Hippocampal formation (tissue), 2 donors: ENCODE measurements at regions not wholly inside any gene's neighbourhood (a gene's known extent, or its start where the extent isn't known, plus 50 kb on each side); places are given as distances from the start of the nearest gene placed in this dataset.
"Not testable (repeated sequence)": the region's sequence is repeated elsewhere in the genome, so short reads cannot be mapped to it uniquely, and the experiment has no call there.

Experiments used
- DNase-seq, 2 donors: peaks; one replicate each; lab custom pipeline; 2025; lab: John Stamatoyannopoulos, UW

GRCh38 chr14:25322784-25323183 lies 272.8 kb upstream of the STXBP6 start:
- DNase-seq: no peak

DNA sequence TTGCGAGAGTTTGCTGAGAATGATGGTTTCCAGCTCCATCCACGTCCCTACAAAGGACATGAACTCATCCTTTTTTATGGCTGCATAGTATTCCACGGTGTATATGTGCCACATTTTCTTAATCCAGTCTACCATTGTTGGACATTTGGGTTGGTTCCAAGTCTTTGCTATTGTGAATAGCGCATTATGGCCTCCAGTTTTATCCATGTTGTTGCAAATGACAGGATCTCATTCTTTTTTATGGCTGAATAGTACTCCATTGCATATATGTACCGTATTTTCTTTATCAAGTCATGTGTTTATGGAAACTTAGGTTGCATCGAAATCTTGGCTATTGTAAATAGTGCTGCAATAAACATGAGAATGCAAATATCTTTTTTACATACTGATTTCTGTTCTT lies 266.1 kb upstream of the STXBP6 start:
- not testable (repeated sequence) for DNase-seq

- no peak for DNase-seq
Observed at GRCh38 chr14:25308244-25308643, 258.3 kb upstream of the STXBP6 start.

GRCh38 chr14:25303934-25304333 lies 254.0 kb upstream of the STXBP6 start:
- no peak for DNase-seq

DNA sequence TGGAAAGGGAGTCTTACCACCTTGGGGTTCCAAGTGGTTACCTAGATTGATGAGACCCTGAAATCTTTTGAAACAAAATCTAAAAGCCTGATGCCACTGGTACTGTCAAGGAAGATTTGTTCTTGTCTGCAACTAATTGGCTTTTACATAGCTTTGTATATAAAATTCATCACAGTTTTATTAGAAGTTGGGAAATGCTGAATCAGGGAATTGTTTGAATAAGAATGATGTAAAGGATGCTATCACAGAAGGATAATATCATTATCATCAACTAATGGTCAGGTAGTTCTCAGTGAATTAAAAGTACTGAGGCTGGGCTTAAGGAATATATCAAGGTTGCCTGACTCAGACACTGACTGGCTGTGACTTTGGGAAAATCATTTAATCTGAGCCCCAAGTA lies 248.3 kb upstream of the STXBP6 start:
- DNase-seq: no peak

GRCh38 chr14:25290154-25290553 lies 240.2 kb upstream of the STXBP6 start:
- DNase-seq: not testable (repeated sequence)

DNA sequence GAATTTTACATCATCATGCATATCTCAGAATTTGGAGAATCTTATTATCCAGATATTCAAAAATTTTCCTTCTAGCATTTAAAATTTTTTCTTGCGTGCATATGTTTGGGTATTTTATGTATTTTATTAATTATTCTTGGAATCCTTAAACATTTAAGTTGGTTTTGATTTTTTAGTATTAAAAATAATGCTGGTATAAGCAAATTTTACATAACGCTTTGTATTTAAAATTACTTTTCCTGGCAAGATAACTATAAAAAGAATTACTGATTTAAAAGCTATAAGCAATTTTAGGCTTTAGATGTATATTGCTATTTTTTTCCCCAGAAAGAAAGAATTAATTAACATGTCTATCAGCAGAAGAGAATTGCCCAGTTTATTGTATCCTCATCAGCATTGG lies 224.6 kb upstream of the STXBP6 start:
- DNase-seq: no peak

GRCh38 chr14:25267186-25267585 lies 217.2 kb upstream of the STXBP6 start:
- no peak for DNase-seq

- no peak for DNase-seq
Observed at GRCh38 chr14:25259470-25259869, 209.5 kb upstream of the STXBP6 start.

GRCh38 chr14:25252793-25253192 lies 202.8 kb upstream of the STXBP6 start:
- DNase-seq: no peak

DNA sequence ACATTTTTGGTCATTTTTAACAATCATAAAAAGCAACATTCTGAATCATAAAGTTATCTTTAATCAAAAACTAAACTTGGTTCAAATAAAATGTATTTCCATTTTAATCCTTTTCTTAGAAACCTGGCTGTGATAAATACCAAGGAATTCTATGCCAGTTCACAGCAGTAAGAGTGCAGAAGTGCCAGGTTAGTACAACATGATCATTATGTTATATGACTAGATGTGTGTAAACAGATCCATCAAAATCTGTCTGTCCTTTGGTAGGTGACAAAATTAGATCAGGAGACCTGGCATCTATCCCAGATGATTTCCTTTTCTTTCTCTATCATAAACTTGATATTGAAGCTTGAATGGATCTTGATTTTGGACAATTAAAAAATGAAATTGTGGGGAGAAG lies 200.6 kb upstream of the STXBP6 start:
- no peak for DNase-seq

GRCh38 chr14:25247609-25248008 lies 197.7 kb upstream of the STXBP6 start:
- no peak for DNase-seq

DNA sequence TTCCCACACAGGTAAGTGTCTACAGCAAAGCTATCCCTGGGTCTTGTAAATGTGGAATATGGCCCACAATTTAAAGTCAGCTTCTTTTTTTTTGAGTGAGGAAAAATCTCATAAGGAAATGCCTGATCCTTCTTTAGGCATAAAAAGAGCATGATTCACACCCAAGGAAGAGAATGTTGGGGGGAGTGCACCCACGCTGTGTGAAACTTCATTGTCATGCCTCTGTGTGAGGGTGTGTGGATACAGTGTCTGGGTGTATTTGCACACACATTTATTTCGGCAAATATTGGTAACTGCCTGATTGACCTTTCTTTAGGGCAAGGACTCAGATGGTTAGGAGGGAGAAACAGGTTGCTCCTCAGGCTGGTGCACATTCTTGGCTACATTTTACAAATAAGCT lies 196.8 kb upstream of the STXBP6 start:
- DNase-seq: no peak

- no peak for DNase-seq
Observed at GRCh38 chr14:25239170-25239569, 189.2 kb upstream of the STXBP6 start.

DNA sequence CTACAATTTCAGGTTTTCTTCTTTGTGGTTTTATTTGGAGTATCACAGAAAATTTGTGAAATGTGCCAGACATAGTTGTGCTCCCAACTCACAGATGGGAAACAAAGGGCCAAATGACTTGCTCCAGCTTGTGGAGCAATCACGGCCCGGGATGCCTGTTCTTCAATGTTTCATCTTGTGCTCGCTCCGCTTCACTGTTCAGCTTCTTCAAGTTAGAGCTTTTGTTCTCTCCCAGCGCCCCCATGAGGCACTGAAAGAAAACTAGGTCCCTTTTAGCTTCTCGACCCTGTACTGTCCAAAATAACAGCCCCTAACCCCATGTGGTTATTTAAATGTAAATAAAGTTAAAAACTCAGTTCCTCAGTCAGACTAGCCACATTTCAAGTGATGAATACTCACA lies 187.9 kb upstream of the STXBP6 start:
- DNase-seq: peak in 1 of 2 donors; percentile 2

DNA sequence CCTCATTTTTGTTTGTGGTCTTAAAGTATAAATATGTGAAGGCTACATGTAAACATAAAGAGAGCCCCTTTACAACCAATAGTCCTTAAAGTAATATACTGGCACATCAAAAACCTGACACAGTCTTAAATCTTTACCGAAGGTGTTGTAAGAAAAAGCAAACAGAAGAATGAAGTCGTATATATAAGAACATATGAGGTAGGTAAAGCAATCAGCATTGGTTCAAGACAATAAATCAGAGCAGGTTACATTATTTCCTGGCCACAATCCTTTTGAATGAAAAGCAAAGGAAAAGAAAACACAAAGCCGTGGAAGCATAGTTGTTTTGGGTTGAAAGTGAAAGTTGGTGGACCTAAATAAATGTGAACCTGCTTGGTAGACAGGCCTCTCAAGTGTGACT lies 183.7 kb upstream of the STXBP6 start:
- DNase-seq: no peak

- peak in 1 of 2 donors; percentile 11 for DNase-seq
Observed at GRCh38 chr14:25231004-25231403, 181.1 kb upstream of the STXBP6 start.

GRCh38 chr14:25226214-25226613 lies 176.3 kb upstream of the STXBP6 start:
- DNase-seq: no peak

DNA sequence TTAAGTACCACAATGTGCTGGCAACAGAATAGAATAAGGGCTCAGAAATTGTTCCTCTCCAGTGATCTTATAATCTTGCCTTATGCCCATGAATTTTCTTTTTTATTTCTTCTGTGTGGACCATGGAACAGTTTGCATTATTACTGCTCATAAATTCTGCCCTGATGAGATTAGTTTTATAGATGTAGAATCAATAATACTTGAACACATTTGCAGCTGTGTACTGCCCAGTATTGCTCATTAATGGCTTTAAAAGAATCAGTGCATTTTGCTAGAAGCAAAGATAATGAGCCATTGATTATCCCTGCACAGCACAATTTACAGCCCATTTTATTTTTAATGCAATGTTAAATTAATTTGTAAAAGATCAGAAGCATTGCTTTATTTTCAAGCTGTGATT lies 172.3 kb upstream of the STXBP6 start:
- DNase-seq: no peak

- DNase-seq: no peak
Observed at GRCh38 chr14:25220514-25220913, 170.6 kb upstream of the STXBP6 start.

- peak in 1 of 2 donors; percentile 1 for DNase-seq
Observed at GRCh38 chr14:25215607-25216006, 165.7 kb upstream of the STXBP6 start.

DNA sequence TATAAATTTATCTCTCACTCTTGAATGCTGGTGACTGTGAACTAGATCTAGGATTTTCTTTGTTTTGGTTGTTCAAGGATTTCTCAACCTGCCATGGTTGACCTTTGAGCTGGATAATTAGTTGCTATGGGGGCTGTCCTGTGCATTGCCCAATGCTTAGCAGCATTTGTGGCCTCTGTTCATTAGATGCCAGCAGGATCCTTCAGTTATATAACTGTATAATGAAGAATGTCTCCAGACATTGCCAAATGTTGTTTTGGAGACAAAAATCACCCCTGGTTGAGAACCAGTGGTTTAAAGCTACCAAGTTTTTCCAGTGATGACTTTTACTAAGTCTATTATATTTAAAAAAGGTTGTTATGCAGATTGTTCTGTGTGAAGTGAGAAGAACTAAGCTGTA lies 147.9 kb upstream of the STXBP6 start:
- DNase-seq: no peak

DNA sequence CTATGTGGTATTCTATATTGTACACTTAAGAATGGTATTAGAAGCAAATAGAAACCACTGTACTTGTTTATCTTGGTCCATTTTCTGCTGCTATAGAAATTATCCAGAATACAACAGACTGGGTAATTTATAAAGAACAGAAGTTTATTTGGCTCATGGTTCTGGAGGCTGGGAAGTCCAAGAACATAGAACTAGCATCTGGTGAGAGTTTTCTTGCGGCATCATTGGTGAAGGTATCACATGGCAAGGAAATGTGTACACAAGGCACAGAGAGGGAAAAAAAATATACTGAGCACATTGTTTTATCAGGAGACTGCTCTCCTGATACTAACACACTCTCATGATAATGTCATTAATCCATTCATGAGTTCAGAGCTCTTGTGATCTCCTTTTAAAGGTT lies 130.3 kb upstream of the STXBP6 start:
- DNase-seq: no peak

- DNase-seq: no peak
Observed at GRCh38 chr14:25178255-25178654, 128.3 kb upstream of the STXBP6 start.
